ENCODE measurements at regions not wholly inside any gene's neighbourhood (a gene's known extent, or its start where the extent isn't known, plus 50 kb on each side); places are given as distances from the start of the nearest gene placed in this dataset.

DNA sequence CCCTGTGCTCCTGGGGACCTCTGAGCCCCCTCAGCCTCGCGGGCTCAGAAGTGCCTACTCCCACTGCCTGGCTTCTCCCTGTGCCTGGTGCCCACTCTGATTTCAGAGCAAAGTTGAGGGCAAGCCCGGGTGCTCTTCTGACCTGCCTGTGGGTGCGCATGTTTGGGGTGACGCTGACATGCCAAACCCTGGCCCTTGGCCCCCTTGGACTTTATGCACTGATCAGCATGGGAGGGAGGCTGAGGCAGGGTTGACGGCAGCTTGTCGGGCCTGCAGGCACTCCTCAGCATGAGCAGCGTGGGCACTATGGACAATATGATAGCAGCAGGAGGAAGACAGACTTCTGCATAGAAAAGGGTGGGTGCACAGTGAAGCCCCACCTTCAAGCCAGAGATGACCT is 279.3 kb upstream of the KLF12 start:
- DNase-seq (ENCODE audit: low read depth), result no peak

DNA sequence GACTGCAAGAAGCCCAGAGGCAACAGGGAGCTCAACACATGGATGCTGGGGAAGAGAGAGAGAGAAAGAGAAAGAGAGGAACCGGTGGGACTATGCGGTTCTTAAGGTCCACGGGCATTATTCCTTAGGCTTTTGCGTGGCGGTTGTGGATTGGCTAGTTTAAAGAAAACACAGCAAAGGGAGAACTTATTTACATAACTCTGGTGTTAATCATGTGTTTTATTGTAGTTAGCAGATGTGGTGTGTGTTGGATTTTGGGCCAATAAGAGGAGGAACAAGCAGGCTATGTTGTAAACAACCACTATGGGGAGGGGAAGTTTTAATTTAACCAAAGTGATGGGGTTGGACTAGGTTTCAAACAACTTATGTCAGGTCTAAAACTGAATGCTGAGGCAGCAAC is 275.3 kb upstream of the KLF12 start:
- DNase-seq (ENCODE audit: low read depth), result no peak

DNA sequence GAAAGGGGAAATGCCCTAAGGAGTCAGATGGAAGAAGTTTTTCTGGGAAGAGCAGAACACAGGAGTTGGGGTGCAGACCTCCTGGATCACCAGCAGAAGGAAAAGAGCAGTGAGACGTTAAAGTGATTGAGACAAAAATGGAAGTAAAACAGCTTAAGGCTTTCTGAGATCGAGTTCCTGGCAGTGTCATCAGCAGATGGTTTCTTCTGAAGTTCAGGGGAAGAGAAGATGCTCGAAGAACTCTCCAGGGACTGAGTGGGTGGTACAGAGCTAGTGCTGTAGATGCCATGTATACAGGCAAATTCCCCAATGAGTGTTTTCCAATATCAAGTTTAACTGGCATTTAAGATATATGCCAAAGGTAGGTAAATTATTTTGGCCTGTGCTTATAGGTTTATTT is 272.2 kb upstream of the KLF12 start:
- DNase-seq (ENCODE audit: low read depth), result no peak

DNA sequence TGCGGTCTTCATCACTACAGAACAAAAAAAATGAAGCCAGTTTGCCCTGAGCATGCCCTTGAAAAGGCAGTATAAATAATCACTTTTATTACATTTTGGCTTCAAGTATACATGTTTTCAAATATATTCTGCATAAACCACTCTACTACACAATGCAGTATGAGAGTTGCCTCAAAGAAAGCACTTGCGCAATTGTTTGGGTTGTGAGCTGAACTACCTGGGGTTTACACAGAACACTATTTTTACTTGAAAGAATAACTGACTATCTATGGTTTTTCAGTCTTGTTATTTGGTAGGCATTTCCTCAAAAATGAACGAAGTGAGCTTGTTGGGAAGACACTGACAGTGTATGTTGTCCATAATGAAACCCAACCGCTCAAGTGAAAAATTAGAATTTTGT is 264.4 kb upstream of the KLF12 start:
- DNase-seq (ENCODE audit: low read depth), result no peak

DNA sequence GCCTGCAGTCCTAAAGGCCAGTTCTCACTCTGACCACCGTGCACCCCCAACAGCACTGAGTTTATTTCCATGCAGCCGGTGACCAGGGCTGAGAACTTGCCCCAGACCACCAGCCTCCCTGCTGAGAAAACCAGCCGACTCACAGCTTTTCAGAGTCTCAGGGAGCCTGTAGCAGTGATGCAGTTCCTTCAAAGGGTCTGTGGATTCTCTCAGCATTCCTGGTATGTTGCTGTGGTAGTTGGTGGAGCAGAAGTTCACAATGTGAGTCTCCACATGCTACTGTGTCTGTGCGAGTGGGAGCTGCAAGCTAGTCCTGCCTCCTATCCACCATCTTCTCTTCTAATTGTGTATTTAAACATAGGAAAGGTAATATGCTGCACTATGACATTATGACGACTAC is 254.9 kb upstream of the KLF12 start:
- no peak for DNase-seq (ENCODE audit: low read depth)

DNA sequence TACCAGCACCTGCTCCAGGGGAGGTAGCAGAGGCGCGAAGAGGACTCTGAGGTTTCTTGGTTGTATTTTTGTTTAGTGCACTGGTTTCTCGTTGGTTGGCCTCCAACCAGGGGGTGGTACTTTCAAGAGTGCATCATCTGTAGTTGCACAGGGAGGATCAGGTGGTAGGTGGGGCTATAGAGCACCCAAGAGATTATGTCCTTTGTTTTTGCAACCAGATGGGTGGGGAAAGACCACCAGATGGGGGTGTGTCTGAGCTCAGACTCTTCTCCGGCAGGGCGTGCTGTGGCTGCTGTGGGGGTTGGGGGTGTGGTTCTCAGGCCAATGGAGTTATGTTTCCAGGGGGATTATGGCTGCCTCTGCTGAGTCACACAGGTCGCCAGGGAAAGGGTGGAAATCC is 254.4 kb upstream of the KLF12 start:
- DNase-seq (ENCODE audit: low read depth), result no peak

DNA sequence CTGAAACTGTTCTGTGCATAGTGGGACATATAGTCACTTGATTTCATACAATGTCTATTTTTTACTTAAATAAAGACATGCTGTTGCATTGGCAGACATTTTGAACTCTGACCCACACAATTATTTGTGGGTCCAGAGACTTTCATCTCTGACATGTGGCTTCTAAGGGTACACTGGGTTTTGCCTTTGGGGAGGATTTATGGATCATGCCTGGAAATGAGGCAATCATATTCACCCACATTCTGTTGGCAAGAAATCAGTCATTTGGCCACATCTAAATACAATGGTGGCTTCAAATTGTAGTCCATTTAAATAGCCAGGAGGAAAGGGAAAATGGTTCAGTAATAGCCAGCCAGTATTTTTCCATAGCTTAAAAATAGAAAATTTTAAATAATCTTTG is 238.3 kb upstream of the KLF12 start:
- DNase-seq (ENCODE audit: low read depth), result no peak

DNA sequence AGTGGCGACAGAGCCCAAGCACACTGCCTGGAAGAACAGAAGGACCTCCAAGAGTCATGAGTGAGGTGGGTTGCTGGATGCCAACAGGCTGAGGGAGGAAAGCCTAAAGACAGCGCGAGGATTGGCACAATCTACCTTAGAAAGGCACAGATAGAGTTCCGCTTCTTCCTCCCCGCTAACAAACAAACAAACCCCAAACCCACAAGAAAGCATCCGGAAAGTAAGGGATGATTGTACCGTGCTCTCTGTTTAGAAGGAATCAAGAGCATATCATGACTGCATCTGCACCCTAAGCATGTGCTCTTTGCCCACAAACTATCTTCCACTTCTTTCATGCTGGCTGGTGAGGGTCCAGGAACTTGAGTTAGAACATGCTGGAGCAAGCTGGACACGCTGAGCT is 233.0 kb upstream of the KLF12 start:
- DNase-seq (ENCODE audit: low read depth), result no peak

DNA sequence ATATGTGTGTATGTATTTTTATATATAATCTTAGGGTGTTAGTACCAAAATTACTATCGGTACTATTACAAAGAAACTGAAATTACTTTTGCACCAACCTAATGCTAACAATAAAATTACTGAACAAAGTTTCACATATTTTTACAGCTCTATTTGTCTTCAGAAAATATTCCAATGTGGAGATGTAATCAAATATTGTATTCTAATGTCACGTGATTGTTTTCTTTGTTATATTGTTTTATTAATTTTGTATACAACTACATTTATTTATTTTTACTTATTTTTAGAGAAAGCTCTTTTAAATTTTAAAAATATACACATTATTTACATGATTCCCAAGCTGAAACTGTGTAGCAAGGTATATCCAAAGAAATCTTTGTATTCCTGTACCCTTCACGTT is 227.1 kb upstream of the KLF12 start:
- DNase-seq (ENCODE audit: low read depth), result no peak

DNA sequence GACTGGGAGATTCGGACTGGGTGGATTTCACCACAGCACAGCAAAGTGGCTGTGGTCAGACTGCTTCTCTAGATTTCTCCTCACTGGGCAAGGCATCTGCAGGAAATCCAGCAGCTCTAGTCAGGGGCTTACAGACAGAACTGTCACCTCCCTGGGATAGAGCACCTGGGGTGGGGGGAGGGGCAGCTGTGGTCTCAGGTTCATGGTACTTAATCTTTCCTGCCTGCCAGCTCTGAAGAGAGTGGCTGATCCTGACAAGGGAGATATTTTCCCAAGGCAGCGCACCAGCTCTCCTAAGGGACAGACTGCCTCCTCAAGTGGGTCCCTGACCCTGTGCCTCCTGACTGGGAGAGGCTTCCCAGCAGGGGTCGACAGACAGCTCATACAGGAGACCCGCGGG is 212.8 kb upstream of the KLF12 start:
- DNase-seq (ENCODE audit: low read depth), result no peak

DNA sequence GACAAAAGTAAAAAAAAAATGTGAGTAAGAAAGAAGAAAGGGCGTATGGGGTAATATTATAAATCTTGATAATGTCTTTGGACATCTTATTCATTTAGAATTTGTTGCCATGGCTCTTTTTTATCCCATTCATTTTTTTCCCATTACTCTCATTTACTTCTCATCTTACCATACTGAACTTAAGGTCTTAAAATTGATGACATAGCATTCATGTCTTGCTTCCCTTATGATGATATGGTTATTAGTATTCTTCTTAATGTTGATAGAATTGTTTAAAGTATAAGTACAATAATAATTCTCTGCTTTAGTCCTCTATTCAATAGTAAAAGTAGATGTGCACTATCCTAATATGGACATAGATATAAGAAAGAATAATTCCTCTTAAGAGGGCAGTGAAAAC is 204.1 kb upstream of the KLF12 start:
- DNase-seq (ENCODE audit: low read depth), result no peak

DNA sequence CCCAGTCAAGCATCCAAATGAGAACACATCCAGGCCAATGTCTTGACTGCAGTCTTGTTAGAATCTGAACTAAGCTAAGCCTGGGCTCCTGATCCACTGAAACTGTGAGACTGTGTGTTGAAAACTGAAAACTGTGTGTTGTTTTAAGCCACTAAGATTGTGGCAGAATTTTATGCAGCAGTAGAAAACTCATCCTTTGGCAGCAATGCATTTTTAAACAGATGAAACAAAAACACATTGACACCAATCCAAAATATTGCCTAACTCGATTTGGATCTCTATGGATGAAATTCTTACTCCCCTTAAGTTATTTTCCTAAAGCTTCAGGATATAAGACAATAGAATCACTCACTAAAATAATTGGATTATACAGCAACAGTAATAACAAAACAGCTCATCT is 202.3 kb upstream of the KLF12 start:
- DNase-seq (ENCODE audit: low read depth), result peak; percentile 6

DNA sequence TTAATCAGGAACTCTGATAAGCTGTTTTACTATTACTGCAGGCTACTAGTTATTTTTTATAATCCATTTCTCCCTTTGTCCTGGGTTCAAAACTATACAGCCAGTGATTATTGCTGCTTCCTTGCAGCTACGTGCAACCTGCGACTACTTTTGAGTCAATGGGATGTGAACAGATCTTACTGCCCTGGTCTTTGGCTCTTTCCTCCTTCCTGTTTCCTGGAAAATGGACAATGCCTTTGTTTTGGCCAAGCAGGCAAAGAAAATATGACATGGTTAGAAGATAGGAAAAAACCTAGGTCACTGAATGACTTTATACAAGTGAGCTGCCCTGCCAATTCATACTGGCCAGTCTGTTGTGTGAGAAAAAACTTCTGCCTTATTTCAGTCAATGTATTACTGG is 201.2 kb upstream of the KLF12 start:
- no peak for DNase-seq (ENCODE audit: low read depth)

DNA sequence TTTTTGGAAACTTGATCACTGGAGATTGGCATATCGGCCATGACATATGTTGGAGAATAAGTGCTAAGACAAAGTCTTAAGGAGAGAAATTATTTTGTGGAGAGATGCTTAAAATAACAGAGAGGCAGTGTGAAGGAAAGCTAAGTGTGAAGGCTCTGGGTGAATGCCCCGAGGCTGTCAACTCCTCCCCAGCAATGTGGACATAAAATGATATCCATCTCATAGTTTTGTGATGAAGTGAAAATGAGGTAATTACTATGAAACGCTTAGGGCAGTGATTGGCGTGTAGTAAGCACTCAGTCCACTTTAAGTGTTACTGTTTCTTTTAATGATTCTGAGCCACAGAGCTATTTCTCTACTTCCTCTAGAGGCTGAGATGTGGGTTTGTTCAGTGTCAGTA is 195.8 kb upstream of the KLF12 start:
- no peak for DNase-seq (ENCODE audit: low read depth)

DNA sequence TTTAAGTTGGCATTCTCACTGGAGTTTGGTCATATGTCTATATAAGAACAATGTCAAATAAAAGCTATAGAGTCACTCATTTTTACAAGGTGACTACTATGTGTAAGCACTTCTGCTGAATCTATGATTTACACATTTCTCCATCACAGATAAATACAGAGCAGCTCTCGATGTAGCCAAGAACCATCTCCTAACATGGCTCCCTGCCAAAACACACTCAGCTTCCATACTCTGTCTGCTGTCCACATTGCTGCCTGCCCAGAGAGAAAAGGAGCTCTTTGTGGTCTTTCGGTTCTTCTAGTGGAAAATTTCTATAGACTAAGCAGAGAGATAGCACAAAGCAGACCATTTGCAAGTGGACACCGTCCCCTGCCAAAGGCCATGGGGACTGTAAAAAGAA is 190.9 kb upstream of the KLF12 start:
- peak; percentile 60 for DNase-seq (ENCODE audit: low read depth)

DNA sequence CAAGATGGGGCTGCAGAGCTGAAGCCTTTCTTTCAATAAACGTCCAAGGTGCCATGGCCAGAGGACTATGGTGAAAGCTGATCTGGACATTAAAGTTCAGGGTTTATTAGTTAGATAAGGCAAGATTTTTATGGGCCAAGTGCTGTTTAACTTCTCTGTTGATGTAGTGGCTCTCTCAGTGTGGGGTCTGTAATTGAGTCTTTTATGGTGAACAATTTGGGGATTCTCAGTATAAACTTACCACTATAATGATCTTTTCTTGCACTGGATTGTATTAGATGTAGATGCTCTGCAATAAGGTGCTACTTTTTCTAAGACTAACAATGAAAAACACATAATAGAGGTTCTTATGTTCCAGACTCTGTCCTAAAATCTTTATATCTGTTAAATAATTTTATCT is 190.1 kb upstream of the KLF12 start:
- no peak for DNase-seq (ENCODE audit: low read depth)

DNA sequence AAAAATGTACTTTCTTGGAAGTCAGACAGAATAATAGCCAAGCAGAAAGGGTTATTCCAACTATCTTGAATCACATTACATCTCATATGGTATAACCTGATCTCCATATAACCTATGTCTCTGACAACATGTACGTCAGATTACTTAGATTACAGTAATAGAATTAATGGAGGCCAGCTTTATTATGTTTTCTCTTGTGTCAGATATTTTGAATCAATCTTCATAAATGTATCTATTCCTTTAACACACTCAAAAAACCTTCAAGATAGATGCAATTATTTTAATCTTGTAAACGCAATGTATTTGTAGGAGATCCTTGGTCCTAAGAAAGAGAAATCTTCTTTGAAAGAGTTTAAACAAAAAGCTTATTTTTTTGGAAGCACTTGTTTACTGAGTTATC is 188.4 kb upstream of the KLF12 start:
- no peak for DNase-seq (ENCODE audit: low read depth)

DNA sequence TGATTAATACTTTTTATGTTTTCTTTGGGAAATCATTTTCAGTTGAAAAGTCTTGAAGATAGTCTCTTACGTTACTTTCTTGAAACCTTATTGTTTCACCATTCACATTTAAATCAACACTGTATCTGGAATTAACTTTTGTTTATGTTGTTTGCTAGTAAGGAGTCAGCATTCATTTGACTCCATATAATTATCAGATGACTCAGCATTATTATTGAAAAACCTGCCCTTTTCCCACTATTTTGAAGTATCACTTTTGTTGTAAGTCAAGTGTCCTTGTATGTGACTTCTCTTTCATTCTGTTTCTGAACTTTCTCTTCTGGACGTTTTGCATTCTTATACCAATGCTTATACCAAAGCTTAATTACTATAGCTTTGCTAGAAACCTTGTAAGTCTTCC is 186.1 kb upstream of the KLF12 start:
- DNase-seq (ENCODE audit: low read depth), result no peak

DNA sequence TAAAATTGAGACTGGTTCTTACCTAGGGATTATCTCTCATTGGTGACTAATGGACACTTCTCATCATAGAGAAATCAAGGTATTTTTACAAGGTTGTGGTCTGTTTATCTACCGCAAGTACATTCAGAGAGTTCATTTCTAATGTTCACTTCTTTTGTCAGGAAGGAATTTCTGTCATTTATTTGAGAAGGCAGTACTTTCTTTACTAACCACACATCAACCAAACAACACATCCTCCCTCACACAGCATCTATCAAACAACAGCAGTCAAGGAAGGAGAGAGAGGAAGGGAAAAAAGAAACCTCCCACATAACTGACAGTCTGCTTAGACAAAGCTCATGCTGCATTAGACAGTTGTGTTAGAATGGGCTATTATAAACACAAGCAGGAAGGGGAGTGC is 182.3 kb upstream of the KLF12 start:
- no peak for DNase-seq (ENCODE audit: low read depth)

DNA sequence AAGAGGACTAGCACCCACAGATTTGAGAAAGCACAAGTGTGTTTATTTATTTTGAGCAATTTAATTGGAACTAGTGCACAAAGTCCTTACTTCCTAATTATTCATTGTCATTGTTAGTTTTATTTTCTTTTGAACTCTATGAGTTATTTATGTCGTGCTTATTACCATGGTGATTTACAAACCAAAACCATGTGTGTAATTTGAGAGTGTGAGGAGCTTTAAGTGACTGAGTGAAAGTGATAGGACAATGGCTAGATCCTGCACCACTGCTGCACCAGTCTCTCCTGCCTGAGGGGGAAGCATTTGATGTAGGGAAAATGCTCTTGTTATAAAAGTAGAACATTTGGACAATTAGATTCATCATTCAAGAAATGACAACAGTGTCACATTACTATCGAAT is 172.3 kb upstream of the KLF12 start:
- DNase-seq (ENCODE audit: low read depth), result no peak

DNA sequence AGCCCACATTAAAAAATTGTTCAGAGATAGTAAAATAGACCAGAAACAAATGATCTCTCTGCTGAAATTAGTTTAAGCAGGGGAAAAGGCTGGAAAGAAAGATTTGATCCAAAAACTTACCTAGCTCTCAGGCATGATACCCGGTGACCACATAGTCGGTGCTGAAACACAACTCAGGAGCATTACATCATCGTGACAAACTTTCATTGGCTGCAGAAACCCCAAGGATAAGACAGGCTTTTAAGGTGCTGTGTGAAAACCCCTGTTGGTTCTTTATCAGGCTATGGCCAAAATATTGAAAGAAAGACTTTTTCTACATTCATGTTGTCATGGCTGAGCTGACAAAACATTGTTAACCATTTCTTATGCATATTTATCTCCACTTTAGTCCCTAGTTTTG is 171.7 kb upstream of the KLF12 start:
- no peak for DNase-seq (ENCODE audit: low read depth)

DNA sequence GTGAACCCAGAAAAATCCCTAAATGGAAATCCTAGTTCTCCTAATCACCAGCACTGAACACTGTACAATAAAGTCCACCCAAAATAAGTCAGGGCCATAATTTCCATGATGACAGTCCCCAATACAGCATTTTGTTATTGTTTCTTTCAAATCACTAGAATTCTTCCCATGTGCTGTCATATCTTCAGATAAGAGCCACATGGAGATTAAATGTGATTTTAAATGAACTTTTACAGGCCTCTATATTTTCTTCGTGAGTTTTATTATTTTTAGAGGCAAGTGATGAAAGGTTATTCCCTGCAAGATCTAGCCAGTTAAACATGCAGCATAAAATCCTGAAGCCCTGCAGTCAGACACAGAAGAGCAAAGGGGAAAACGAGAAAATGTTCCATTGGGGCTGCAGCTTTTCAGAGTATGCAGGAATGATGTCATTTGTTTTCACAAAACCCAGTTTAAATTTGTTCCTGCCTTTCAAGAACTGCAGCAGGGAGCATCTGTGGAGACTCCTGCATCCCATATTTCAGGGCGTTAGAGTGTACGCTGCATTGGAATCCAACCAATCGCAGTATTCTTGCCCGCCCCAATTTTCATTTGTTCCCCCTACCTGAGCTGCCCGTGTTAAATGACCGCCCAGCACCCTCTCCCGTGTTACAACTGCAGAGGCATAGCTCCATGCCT is 167.2 kb upstream of the KLF12 start:
- no peak for DNase-seq (ENCODE audit: low read depth)

DNA sequence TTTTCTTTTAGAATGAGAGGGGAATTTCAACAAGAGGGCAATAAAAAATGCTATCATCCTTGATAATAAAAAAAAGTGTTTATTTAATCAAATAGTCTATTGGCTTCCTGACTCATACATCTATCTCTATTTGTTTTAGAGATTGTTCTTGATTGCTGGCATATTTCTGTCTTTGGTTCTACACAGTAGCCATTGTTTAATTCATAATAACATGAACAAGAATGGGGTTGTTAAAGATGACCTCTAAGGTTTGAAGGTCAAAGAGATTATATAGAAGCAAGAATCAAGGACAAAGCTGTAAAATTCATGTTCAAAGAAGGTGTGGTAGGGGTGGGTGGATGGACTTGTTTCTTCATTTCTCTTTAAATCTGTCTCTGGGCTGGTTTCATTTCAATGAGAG is 166.0 kb upstream of the KLF12 start:
- no peak for DNase-seq (ENCODE audit: low read depth)

DNA sequence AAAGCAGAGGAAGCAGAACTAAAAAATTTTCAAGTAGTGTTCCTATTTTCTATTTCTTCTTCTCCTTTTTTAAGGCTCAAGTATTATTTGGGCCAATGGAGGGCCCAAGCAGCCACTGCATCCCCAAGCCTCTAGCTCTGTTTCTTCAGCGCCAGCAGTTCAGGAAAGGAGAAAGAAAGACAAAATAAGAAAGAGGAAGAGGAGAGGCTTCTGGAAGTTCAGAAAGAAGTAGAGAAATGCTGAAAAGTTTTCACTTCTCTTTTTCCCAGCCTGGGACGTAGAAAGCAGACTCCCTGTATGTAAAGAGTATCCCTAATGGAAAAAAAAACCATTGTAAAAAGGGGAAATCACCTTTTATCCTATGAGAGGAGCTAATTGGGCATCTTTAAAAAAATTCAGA is 165.5 kb upstream of the KLF12 start:
- DNase-seq (ENCODE audit: low read depth), result no peak

DNA sequence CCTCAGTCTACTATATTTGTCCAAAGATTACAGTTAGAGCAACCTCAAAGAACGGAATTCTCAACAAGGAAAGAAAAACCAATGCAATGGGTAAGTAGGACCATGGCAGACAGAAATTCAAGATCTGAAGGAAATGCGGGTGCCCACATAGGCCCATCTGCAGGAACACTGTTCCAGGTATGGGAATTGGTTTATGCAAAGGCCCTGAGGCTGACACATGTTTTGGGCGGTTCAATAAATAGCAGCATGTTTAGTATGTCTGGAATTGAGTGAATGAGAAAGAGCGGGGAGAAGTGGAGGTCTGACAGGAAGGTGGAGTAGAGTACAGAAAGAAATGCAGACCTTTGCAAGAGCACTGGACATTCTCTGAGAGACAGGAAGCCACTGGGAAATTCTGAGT is 164.7 kb upstream of the KLF12 start:
- DNase-seq (ENCODE audit: low read depth), result no peak

All from forelimb muscle (tissue), 1 donor.